Right lung (tissue), 2 donors: ENCODE measurements at regions not wholly inside any gene's neighbourhood (a gene's known extent, or its start where the extent isn't known, plus 50 kb on each side); places are given as distances from the start of the nearest gene placed in this dataset.

ENCODE experiments used
- DNase-seq, 2 donors: peaks; one replicate each; pipeline ENCODE4 v3.0.0-alpha.2; 2013

DNA sequence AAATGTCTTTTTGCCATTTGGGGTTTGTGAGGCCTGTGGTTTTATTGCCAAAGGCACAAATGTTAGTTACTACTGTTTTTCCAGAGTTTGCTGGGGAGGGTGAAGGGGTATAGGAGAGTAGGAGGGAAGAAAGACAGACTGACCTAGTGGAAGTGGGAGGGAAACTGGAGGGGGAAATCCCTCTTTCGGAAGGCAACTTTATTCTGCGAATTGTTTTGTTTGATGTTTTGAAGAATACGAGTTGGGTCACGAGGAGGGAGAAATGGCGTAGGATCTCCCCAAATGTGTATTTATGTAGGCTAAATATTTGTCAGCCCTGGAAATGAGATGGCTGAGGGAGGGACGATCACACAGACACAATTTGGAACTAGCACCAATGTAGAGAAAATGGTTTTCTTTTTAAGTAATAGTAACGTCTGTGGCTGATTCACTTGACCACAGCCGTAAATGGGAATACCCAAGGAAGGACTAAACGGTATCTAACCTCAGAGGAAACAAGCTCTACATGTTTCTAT, 172.3 kb downstream of the ICOS start:
- no peak for DNase-seq

DNA sequence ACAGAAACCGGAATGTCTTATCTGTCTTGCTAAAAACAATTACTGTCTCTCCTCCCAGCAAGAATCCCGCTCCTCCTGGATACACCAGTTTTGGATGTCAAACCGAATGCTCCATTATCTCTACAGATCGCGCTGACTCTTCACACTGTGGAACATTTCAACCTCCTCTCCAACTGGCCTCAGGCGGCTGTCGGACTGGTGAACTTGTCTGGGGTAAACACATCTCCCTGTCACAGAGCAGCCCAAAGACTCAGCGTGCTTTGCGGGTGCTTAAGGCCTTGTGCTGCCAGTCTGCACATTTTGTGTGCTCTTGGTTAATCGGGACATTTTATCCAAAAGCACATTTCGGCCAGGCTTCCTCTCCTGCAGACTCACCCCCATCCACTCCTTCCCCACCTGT, 173.1 kb downstream of the ICOS start:
- DNase-seq: no peak

DNA sequence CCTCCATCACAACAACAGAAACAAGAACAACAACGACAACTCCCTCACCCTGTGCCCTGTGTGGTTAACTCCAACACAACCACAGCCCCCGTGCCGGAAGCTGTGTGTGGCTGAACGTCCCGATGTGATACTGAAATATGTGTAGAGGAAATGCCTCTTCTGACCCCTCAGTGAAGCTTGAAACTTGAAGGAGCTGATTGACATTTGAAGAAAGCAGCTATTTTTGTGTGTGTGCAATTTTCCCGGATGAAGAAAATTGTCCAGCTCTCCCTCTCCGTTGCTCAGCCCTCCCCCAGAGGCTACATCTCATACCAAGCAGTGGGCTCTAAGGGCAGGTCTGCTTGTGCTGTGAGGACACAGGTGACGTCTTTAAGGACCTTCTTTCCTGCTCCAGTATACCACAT, 173.8 kb downstream of the ICOS start:
- no peak for DNase-seq

- peak; percentile 62 to 80 for DNase-seq
Measured at GRCh38 chr2:204110751-204111516, 174.4 kb downstream of the ICOS start.

GRCh38 chr2:204112084-204112770, 175.7 kb downstream of the ICOS start:
- DNase-seq: peak; percentile 27 to 44

DNA sequence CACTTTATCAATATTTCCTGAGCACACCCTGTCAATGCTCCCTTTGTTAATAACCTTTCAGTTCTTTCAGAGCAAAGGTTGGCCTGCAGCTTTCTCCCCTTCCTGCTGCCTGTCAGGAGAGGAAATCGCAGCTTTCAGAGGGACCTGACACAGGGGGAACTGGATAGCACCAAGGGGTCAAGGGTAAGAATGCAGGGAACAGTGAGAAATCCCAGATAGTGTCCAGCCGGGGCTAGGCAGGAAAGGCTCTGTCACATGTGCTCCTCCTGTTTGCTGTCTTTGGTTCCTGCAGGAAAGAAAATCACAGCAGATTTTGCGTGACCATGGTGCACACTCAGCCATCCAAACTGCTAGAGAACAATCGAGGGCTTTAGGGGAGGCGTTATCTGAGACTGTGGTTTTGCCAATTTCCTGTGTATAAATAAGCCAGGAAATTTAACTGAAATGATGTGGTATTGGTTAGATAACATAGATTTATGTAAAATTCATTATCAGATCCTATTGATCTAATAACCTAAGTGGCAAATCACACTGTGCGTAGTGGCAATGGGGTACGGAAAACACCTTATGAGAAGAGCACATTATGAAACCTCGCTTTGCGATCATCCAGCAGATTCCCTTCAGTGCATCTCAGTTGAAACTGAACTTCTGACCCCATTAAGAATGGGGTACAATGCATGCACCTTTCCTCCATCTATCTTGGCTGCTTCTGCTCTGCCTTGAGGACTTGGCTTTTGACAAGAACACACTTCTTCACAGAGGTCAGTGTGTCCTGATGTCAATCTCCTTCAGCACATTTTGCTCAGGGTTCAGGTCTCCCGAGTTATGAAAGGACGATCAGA, 178.0 kb downstream of the ICOS start:
- DNase-seq: no peak

- no peak for DNase-seq
Measured at GRCh38 chr2:204115137-204116056, 178.8 kb downstream of the ICOS start.

DNA sequence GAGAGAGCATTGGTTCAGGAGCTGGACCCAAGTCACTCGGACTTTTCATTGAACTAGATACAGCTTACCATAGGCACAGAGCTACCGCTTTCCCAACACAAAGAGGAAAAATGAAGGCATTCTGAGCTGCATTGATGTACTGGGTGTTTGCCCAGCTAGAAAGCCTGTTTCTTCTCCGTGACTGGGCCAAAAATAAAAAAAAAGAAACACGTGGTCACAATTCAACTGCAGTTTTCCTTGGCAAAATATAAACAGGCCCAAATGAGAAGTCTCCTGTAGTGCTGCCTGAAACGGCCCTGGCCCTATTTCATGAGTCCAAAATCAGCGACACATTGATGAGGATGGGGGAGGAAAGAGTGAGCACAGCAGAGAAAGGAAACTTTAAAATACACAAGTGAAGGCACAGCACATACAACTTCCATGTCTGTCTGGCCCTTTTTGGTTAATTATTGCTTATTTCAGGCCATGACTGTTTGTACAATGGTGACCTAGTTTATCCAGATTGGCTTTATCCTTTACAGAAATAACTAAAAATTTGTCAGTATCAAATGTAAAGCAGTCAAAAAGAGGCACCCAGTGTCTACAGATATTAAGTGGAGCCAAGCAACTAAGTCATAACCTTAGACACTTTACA, 179.7 kb downstream of the ICOS start:
- DNase-seq: peak; percentile 66 to 80

GRCh38 chr2:204122425-204122824, 185.9 kb downstream of the ICOS start:
- DNase-seq: no peak

GRCh38 chr2:204124140-204124750, 187.7 kb downstream of the ICOS start:
- DNase-seq: no peak

DNA sequence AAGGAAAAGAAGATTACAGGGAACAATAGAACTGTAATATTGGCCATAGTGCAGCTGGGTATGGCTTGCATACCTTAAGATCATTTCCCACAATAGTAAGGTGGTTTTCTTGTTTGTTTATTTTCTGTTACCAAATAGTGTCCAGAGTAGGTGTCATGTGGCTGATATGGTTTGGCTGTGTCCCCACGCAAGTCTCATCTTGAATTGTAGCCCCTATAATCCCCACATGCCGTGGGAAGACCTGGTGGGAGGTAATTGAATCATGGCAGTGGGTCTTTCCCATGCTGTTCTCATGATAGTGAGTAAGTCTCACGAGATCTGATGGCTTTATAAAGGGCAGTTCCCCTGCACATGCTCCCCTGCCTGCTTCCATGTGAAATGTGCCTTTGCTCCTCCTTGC, 190.1 kb downstream of the ICOS start:
- no peak for DNase-seq

- no peak for DNase-seq
Measured at GRCh38 chr2:204127238-204127637, 190.7 kb downstream of the ICOS start.

GRCh38 chr2:204129591-204130294, 193.2 kb downstream of the ICOS start:
- no peak for DNase-seq

DNA sequence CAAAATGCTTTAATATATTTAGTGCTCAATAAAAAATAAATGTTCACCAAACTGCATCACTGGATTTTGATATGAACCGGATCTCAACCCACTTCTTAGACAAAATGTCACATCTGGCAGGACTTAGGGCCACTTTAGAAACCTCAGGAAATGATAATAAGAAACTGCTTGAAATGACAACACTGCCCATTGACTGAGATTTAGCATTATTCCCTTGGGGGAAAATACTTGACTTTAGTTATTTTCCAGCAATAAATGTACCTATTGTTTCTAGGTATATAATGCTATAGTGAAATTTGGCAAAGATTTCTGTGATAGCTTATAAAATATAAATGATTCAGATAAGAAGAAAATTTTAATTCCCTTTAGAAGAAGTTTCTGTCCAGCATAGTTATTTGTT, 195.1 kb downstream of the ICOS start:
- no peak for DNase-seq

- no peak for DNase-seq
Measured at GRCh38 chr2:204133476-204133875, 196.9 kb downstream of the ICOS start.

DNA sequence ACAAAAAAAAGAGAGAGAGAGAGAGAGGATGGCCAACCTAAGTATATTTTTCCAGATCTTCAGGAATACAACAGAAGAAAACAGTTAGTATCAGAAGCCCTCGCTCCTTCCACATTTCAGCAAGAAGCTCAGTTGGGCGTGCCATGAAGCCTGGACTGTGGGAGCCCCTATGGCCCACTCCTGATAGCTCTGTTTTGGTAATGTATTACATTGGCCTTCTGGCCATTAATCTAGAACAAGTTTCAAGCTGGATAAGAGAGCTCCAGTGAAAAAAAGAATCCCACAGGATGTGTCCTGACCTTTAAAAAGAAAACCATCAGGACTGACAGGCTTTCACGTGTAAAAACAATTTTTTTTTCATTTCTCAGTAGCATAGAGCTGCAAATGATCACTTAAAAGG, 197.9 kb downstream of the ICOS start:
- DNase-seq: no peak

DNA sequence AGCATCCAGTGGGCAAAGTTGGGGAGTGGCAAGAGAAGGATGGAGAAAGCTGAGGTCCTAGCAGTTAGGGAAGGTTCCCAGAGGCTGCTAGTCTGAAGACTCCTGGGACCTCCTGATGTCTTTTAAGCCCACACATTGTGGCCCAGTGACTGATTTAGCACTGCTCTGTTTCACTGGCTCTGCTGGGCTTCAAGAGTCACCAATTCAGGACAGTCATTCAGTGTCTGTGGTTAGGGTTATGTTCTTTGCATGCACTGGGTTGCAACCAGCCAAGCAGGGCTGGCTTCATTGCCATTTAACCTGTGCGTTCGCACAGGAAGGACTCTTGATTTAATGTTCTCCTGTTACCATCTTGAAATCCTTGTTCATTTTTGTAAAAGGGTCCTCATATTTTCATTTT, 199.2 kb downstream of the ICOS start:
- no peak for DNase-seq

DNA sequence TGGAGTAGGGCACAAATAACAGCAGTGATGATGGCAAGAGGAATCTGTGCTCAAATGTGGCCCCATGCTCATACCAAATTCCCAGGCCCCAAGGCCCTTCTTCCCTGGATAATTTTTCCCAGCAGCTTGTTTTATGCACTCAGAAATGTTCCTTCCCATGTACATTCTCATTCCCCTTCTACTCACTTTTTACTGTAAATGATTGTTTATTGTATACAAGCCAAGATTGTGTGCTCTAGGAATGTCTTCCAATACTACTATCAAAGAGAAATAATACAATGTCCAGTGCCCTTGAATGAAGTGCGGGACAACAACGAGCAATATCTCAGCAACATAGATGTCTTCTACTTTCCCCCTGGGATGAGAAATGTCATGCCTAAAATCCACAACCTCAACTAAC, 201.6 kb downstream of the ICOS start:
- DNase-seq: no peak

- no peak for DNase-seq
Measured at GRCh38 chr2:204140246-204140645, 203.7 kb downstream of the ICOS start.
